Adrenal gland (tissue), 9 donors: ENCODE measurements at regions not wholly inside any gene's neighbourhood (a gene's known extent, or its start where the extent isn't known, plus 50 kb on each side); places are given as distances from the start of the nearest gene placed in this dataset.

Source experiments
- DNase-seq, 7 donors: peaks; one replicate each; pipeline ENCODE4 v3.0.0-alpha.2; 2019 to 2020
- H3K27ac ChIP-seq, 5 donors: fragments of 200-600 bp; sonication (generic) in 4 of 5; 1 replicate in 3 of 5; 2 replicates in 2 of 5; pipeline versions ENCODE4 v1.5.1 to v1.8.0; 2016 to 2020; ENCODE audit warnings: mild to moderate bottlenecking in 1 of 5
- H3K27me3 ChIP-seq: fragments of 200-600 bp; 2 replicates; pipeline ENCODE4 v1.8.0; 2021
- H3K36me3 ChIP-seq, 2 donors: fragments of 200-600 bp; replicated peaks in 1 of 2; 1 replicate in 1 of 2; 2 replicates in 1 of 2; pipeline versions ENCODE4 v1.5.1 to v1.8.0; 2018 to 2022
- H3K4me1 ChIP-seq, 2 donors: fragments of 200-600 bp; replicated peaks in 1 of 2; 1 replicate in 1 of 2; 2 replicates in 1 of 2; pipeline versions ENCODE4 v1.5.1 to v1.8.0; 2018 to 2021
- H3K4me3 ChIP-seq, 4 donors: fragments of 200-600 bp; sonication (generic) in 3 of 4; one replicate each; pipeline ENCODE4 v1.5.1; 2016 to 2018
- H3K9me3 ChIP-seq, 3 donors: fragments of 200-600 bp; sonication (generic) in 1 of 3; replicated peaks in 1 of 3; 1 replicate in 2 of 3; 2 replicates in 1 of 3; pipeline versions ENCODE4 v1.5.1 to v1.8.0; 2016 to 2021
- CTCF ChIP-seq, 6 experiments: fragments of 450-650 bp in 4 of 6; fragments of 200-600 bp in 2 of 6; sonication (generic) in 1 of 6; IDR thresholded peaks; 1 replicate in 5 of 6; 2 replicates in 1 of 6; pipeline versions ENCODE4 v1.5.1 to v1.8.0; 2016 to 2021; ENCODE audit warnings: antibody characterized with exemption in 6 of 6, mild to moderate bottlenecking in 2 of 6, moderate library complexity in 1 of 6
- POLR2A ChIP-seq, 2 donors: fragments of 450-650 bp; IDR thresholded peaks; one replicate each; pipeline ENCODE4 v1.6.1; 2017; ENCODE audit warnings: antibody characterized with exemption in 2 of 2, mild to moderate bottlenecking in 2 of 2, moderate library complexity in 1 of 2
- WGBS, 4 donors: extraction: QIAGEN DNeasy Blood & Tissue Kit in 2 of 4; methylation state at CpG; one replicate each; pipeline versions ENCODE4 v1.1.5 to v1.1.7; 2013 to 2017; 5-methylcytosine and 5-hydroxymethylcytosine counted together
- intact Hi-C, 2 donors: fragments of 100-400 bp; cut with DNase I; formaldehyde crosslinking; loops; one replicate each; pipeline versions ENCODE4 v1.14.1 to v1.15.0; 2022 to 2023
- donor health status: healthy with polysubstance abuse.
- donor health status: Bipolar disorder and iron deficiency.
- donor health status: DM: yes; HTN: yes; CAD: no.
- donor health status: DM: no; HTN: no; CAD: no.
- donor health status: DM: no; HTN: no; CAD: no.

- no peak for TF ChIP-seq POLR2A (IDR thresholded peaks at IDR 0.05)
- no peak for TF ChIP-seq CTCF (IDR thresholded peaks at IDR 0.05)
- intact Hi-C loops = no loop called here
- WGBS, 4 donors = 83 to 89% (median 86%) methylated on average over 4 of the region's 4 CpGs
- Histone ChIP-seq H3K27ac (no peak overlapping the region), H3K4me1 (no peaks in the 10 kb centered on the region), H3K36me3 (no peaks in the 10 kb centered on the region), H3K4me3 (no peak overlapping the region), H3K9me3 (no peaks in the 10 kb centered on the region), H3K27me3 (no peaks in the 10 kb centered on the region)
- no peak for DNase-seq
Measured at GRCh38 chr3:88918841-88919240, 188.6 kb upstream of the EPHA3 start.

- Histone ChIP-seq H3K4me3 (no peak overlapping the region), H3K27ac (no peak overlapping the region), H3K36me3 (no peaks in the 10 kb centered on the region), H3K4me1 (no peaks in the 10 kb centered on the region), H3K9me3 (no peaks in the 10 kb centered on the region), H3K27me3 (no peaks in the 10 kb centered on the region)
- intact Hi-C loops = no loop called here
- DNase-seq = no peak
- TF ChIP-seq CTCF (IDR thresholded peaks at IDR 0.05) (no peak), POLR2A (IDR thresholded peaks at IDR 0.05) (no peak)
- WGBS, 4 donors = 41 to 63% (median 46%) methylated on average over 2 of the region's 2 CpGs
Measured at GRCh38 chr3:88921986-88922385, 185.4 kb upstream of the EPHA3 start.

- no peaks in the 10 kb centered on the region for H3K27me3 ChIP-seq
- TF ChIP-seq CTCF (IDR thresholded peaks at IDR 0.05) (no peak), POLR2A (IDR thresholded peaks at IDR 0.05) (no peak)
- H3K36me3 ChIP-seq = no peaks in the 10 kb centered on the region
- H3K9me3 ChIP-seq = no peaks in the 10 kb centered on the region
- DNase-seq = no peak
- no peaks in the 10 kb centered on the region for H3K4me1 ChIP-seq
- intact Hi-C loops = no loop called here
- H3K4me3 ChIP-seq = no peak overlapping the region
- no peak overlapping the region for H3K27ac ChIP-seq
Measured at GRCh38 chr3:88926221-88926620, 181.2 kb upstream of the EPHA3 start.

GRCh38 chr3:88930611-88931010 is 176.8 kb upstream of the EPHA3 start:
- Histone ChIP-seq H3K9me3 (no peaks in the 10 kb centered on the region), H3K36me3 (no peaks in the 10 kb centered on the region), H3K27ac (no peak overlapping the region), H3K4me3 (no peak overlapping the region), H3K4me1 (no peaks in the 10 kb centered on the region), H3K27me3 (no peaks in the 10 kb centered on the region)
- WGBS, 4 donors = 49 to 68% (median 52%) methylated on average over 1 of the region's 1 CpG
- TF ChIP-seq POLR2A (IDR thresholded peaks at IDR 0.05) (no peak), CTCF (IDR thresholded peaks at IDR 0.05) (no peak)
- no peak for DNase-seq
- intact Hi-C loops = no loop called here
